Panc1 (cell line): ENCODE measurements at regions not wholly inside any gene's neighbourhood (a gene's known extent, or its start where the extent isn't known, plus 50 kb on each side); places are given as distances from the start of the nearest gene placed in this dataset.

Experiments used
- ATAC-seq: fragments of 200-7000 bp; cut with Tn5 transposase; 2 replicates; pipeline ENCODE4 v1.9.1; 2020; ENCODE audit warnings: mild to moderate bottlenecking, moderate library complexity
- BruUV-seq: library from RNA; stranded (reverse); fragments of 400-500 nt; replicated peaks from 2 replicates; lab custom pipeline; 2021; lab: Mats Ljungman, UMichigan
- CTCF ChIA-PET: fragments of 300-600 bp; sonication (Branson Sonifier 250); formaldehyde crosslinking; loops from one replicate; lab custom pipeline; 2022; ENCODE audit warnings: antibody characterized with exemption; lab: Charles Lee
- POLR2A ChIA-PET: fragments of 300-600 bp; sonication (Branson Sonifier 250); formaldehyde crosslinking; loops from one replicate; lab custom pipeline; 2022; ENCODE audit warnings: antibody characterized with exemption; lab: Charles Lee
- DNase-seq: peaks from one replicate; pipeline ENCODE4 v3.0.0-alpha.2; 2010; ENCODE audit warnings: low read depth, low spot score
- H3K27ac ChIP-seq: 2 replicates; pipeline ENCODE4 v1.5.1; 2011; ENCODE audit warnings: mild to moderate bottlenecking, low read length, inconsistent platforms
- H3K27me3 ChIP-seq: fragments of 200-500 bp; sonication (Bioruptor generic); 2 replicates; pipeline ENCODE4 v1.6.0; 2014; ENCODE audit warnings: low read length, inconsistent platforms; ENCODE audit not compliant: control insufficient read depth, insufficient read depth
- H3K36me3 ChIP-seq: fragments of 200-500 bp; sonication (Bioruptor generic); 2 replicates; pipeline ENCODE4 v1.5.1; 2014; ENCODE audit warnings: inconsistent platforms, mild to moderate bottlenecking, low read length, moderate library complexity; ENCODE audit not compliant: control insufficient read depth, insufficient read depth
- H3K4me1 ChIP-seq: 2 replicates; pipeline ENCODE4 v1.5.1; 2011; ENCODE audit warnings: inconsistent platforms, mild to moderate bottlenecking, low read length, moderate library complexity; ENCODE audit not compliant: control insufficient read depth, insufficient read depth
- H3K4me3 ChIP-seq, 2 experiments: 2 replicates each; pipeline ENCODE4 v1.5.1; 2011 to 2012; ENCODE audit warnings: low read depth in 2 of 2, low read length in 2 of 2, mild to moderate bottlenecking in 2 of 2, inconsistent platforms in 1 of 2, moderate library complexity in 1 of 2
- H3K9me3 ChIP-seq: fragments of 200-500 bp; sonication (Bioruptor generic); 2 replicates; pipeline ENCODE4 v1.5.1; 2014; ENCODE audit warnings: low read depth, mild to moderate bottlenecking, inconsistent platforms, low read length, moderate library complexity; ENCODE audit not compliant: control insufficient read depth, insufficient read depth
- POLR2AphosphoS5 ChIP-seq: IDR thresholded peaks from 2 replicates; pipeline ENCODE4 v1.6.1; 2012; ENCODE audit warnings: mild to moderate bottlenecking, low read depth, low read length, moderate library complexity
- SIN3A ChIP-seq: IDR thresholded peaks from 2 replicates; pipeline ENCODE4 v1.6.1; 2012; ENCODE audit warnings: low read depth, mild to moderate bottlenecking, low read length, moderate library complexity, borderline replicate concordance; ENCODE audit not compliant: insufficient read depth
- TCF7L2 ChIP-seq: IDR thresholded peaks from 2 replicates; pipeline ENCODE4 v1.6.1; 2011; ENCODE audit warnings: mild to moderate bottlenecking, low read depth, low read length, inconsistent platforms
- in situ Hi-C: cut with HindIII; loops from 2 replicates; pipeline ENCODE4 v1.10.0; 2016; ENCODE audit warnings: low sequenced_read_pairs, low pct_unique_long_range_greater_than_20kb
- intact Hi-C: fragments of 100-400 bp; cut with micrococcal nuclease; formaldehyde crosslinking; loops from one replicate; pipeline ENCODE4 v1.10.0; 2022; ENCODE audit not compliant: unreplicated experiment
- TF ChIP-seq, protein P1 (sequence below), 2 experiments: IDR thresholded peaks; 2 replicates each; pipeline ENCODE4 v1.6.1; 2011 to 2012; ENCODE audit warnings: low read depth in 2 of 2, control low read depth in 1 of 2, low read length in 1 of 2, mild to moderate bottlenecking in 1 of 2, moderate library complexity in 1 of 2; ENCODE audit not compliant: insufficient read depth in 1 of 2
- TF ChIP-seq, protein P2 (sequence below): fragments of 450-650 bp; IDR thresholded peaks from 2 replicates; pipeline ENCODE4 v1.5.1; 2017; ENCODE audit warnings: mild to moderate bottlenecking

DNA sequence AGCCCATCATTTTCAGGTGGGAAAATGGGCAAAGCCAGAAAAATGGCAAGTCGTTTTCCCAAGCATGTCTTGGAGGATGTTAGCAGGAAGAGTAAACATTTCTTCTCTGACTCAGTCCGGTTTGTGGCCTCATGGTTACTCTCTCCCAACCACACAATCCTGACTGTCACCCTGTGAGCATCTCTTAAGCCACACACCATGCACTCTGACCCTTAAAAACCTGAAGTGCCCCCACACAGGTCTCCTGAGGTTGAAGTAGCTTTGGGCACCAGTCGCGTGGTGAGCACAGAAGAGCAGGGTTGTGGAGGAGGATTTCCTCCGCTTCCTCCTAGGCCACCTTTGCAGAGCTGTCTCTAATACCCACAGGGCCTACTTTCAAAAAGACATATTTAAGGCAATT is 387.3 kb upstream of the NPVF start:
- ATAC-seq: no peak
- H3K4me3 ChIP-seq: no peak overlapping the region
- POLR2A ChIA-PET: no interaction called here
- in situ Hi-C loops: no loop called here
- H3K27me3 ChIP-seq: peaks cover 4% of the 10 kb centered on the region
- no peak overlapping the region for H3K27ac ChIP-seq
- intact Hi-C loops: no loop called here
- CTCF ChIA-PET: no interaction called here
- BruUV-seq: no TSS peak
- no peaks in the 10 kb centered on the region for H3K36me3 ChIP-seq
- H3K9me3 ChIP-seq: no peaks in the 10 kb centered on the region
- no peak for TF ChIP-seq SIN3A
- TF ChIP-seq, protein P1, sequence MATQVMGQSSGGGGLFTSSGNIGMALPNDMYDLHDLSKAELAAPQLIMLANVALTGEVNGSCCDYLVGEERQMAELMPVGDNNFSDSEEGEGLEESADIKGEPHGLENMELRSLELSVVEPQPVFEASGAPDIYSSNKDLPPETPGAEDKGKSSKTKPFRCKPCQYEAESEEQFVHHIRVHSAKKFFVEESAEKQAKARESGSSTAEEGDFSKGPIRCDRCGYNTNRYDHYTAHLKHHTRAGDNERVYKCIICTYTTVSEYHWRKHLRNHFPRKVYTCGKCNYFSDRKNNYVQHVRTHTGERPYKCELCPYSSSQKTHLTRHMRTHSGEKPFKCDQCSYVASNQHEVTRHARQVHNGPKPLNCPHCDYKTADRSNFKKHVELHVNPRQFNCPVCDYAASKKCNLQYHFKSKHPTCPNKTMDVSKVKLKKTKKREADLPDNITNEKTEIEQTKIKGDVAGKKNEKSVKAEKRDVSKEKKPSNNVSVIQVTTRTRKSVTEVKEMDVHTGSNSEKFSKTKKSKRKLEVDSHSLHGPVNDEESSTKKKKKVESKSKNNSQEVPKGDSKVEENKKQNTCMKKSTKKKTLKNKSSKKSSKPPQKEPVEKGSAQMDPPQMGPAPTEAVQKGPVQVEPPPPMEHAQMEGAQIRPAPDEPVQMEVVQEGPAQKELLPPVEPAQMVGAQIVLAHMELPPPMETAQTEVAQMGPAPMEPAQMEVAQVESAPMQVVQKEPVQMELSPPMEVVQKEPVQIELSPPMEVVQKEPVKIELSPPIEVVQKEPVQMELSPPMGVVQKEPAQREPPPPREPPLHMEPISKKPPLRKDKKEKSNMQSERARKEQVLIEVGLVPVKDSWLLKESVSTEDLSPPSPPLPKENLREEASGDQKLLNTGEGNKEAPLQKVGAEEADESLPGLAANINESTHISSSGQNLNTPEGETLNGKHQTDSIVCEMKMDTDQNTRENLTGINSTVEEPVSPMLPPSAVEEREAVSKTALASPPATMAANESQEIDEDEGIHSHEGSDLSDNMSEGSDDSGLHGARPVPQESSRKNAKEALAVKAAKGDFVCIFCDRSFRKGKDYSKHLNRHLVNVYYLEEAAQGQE (IDR thresholded peaks at IDR 0.05; ENCODE audit: insufficient read depth in 1 of 2, low read depth in 2 of 2, low read length in 1 of 2): no peak
- DNase-seq: no peak
- no peaks in the 10 kb centered on the region for H3K4me1 ChIP-seq

DNA sequence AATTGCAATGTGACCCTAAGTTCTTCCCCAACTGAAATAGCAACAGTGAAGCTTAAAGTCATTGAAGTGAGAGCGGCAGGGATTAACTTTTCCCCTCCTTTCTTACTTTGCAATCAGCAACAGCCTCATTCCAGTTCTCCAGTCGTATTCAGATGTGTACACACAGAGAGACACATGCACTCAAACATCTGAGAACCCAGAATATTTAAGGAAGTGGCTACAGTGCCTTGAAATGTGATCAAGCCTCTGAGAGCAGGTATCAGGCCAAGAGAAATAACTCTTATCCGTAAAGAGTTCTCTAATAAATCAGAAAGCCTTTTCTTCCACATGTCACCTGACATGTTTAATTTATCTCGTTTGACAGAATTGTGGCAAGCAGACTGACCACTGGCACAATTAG is 388.9 kb upstream of the NPVF start:
- H3K36me3 ChIP-seq: no peaks in the 10 kb centered on the region
- in situ Hi-C loops: no loop called here
- no peak overlapping the region for H3K4me3 ChIP-seq
- no peak overlapping the region for H3K27ac ChIP-seq
- ChIA-PET POLR2A (interaction anchor here (0.7 kb wide), 1 partner anchor 575 kb away, joined by 7 read pairs; no protein-coding TSS in a partner anchor), CTCF (interaction anchor here (0.7 kb wide), 1 partner anchor 30 kb away, joined by 9 read pairs; no protein-coding TSS in a partner anchor)
- peaks cover 7% of the 10 kb centered on the region for H3K27me3 ChIP-seq
- H3K9me3 ChIP-seq: no peaks in the 10 kb centered on the region
- DNase-seq (no peak), ATAC-seq (no peak)
- no TSS peak for BruUV-seq
- intact Hi-C loops: no loop called here
- TF ChIP-seq POLR2AphosphoS5: no peak
- TF ChIP-seq, protein P1 (IDR thresholded peaks at IDR 0.05; ENCODE audit: insufficient read depth in 1 of 2, low read depth in 2 of 2, low read length in 1 of 2): no peak
- no peak for TF ChIP-seq SIN3A
- TF ChIP-seq, protein P2, sequence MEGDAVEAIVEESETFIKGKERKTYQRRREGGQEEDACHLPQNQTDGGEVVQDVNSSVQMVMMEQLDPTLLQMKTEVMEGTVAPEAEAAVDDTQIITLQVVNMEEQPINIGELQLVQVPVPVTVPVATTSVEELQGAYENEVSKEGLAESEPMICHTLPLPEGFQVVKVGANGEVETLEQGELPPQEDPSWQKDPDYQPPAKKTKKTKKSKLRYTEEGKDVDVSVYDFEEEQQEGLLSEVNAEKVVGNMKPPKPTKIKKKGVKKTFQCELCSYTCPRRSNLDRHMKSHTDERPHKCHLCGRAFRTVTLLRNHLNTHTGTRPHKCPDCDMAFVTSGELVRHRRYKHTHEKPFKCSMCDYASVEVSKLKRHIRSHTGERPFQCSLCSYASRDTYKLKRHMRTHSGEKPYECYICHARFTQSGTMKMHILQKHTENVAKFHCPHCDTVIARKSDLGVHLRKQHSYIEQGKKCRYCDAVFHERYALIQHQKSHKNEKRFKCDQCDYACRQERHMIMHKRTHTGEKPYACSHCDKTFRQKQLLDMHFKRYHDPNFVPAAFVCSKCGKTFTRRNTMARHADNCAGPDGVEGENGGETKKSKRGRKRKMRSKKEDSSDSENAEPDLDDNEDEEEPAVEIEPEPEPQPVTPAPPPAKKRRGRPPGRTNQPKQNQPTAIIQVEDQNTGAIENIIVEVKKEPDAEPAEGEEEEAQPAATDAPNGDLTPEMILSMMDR: no peak
- no peak for TF ChIP-seq TCF7L2
- no peaks in the 10 kb centered on the region for H3K4me1 ChIP-seq
